GM12878 (cell line): ENCODE measurements at regions not wholly inside any gene's neighbourhood (a gene's known extent, or its start where the extent isn't known, plus 50 kb on each side); places are given as distances from the start of the nearest gene placed in this dataset.

Experiments used
- ASH2L ChIP-seq: fragments of 300-600, 200-600 bp; sonication (generic); IDR thresholded peaks from 2 replicates; pipeline ENCODE4 v1.6.1; 2017; ENCODE audit warnings: low read depth, mild to moderate bottlenecking, borderline replicate concordance
- CTCF ChIP-seq, 3 experiments: IDR thresholded peaks in 2 of 3; conservative IDR thresholded peaks in 1 of 3; 2 replicates each; pipeline ENCODE4 v1.5.1; 2011; ENCODE audit warnings: low read depth in 3 of 3, low read length in 3 of 3, mild to moderate bottlenecking in 3 of 3, control low read depth in 2 of 3, moderate library complexity in 2 of 3, inconsistent platforms in 1 of 3, mixed read lengths in 1 of 3; ENCODE audit not compliant: control insufficient read depth in 2 of 3, insufficient read depth in 1 of 3; ENCODE audit errors: extremely low read depth in 1 of 3
- GABPA ChIP-seq: IDR thresholded peaks from 2 replicates; pipeline ENCODE4 v1.6.1; 2014; ENCODE audit warnings: antibody characterized with exemption, low read depth, mild to moderate bottlenecking, inconsistent platforms
- NFIC ChIP-seq: IDR thresholded peaks from 2 replicates; pipeline ENCODE4 v1.6.1; 2012; ENCODE audit warnings: low read depth, mild to moderate bottlenecking, inconsistent platforms, low read length, moderate library complexity
- POLR2A ChIP-seq: IDR thresholded peaks from 2 replicates; pipeline ENCODE4 v1.6.1; 2011; ENCODE audit warnings: low read depth, mild to moderate bottlenecking, low read length
- POLR2AphosphoS5 ChIP-seq: IDR thresholded peaks from 2 replicates; pipeline ENCODE4 v1.6.1; 2011; ENCODE audit warnings: mild to moderate bottlenecking, low read length, inconsistent platforms
- SIN3A ChIP-seq: IDR thresholded peaks from 2 replicates; pipeline ENCODE4 v1.6.1; 2012; ENCODE audit warnings: low read depth, low read length, improper control_type of control experiment
- SIX5 ChIP-seq: IDR thresholded peaks from 2 replicates; pipeline ENCODE4 v1.6.1; 2011; ENCODE audit warnings: mild to moderate bottlenecking, low read depth, low read length, moderate library complexity; ENCODE audit not compliant: severe bottlenecking
- ZNF274 ChIP-seq: IDR thresholded peaks from one replicate; pipeline ENCODE4 v1.8.0; 2011; ENCODE audit not compliant: insufficient read length, insufficient read depth

DNA sequence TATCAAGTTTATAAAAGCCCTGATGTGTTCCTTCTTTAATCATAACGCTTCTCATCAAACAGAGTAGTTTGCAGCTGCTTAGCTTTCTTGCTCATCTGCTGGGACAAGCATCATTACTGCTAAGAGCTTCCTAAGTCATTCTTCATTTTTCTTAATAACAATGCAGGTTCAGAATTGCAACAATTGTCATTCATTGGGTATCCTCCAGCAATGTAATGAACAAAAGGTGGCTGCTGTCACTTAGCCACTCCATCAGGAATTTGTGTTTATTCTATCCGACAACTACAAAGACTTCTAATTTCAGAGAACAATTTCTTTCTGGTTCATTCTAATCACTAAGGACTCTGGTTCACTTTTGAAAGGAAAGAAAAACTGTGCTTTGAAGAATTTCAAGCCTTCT lies 836.7 kb upstream of the CDH10 start:
- TF ChIP-seq SIX5 = no peak
- TF ChIP-seq SIN3A = no peak
- no peak for TF ChIP-seq CTCF (IDR thresholded peaks at IDR 0.05 in 2 of 3, conservative IDR thresholded peaks at IDR 0.05 in 1 of 3; ENCODE audit: control insufficient read depth in 2 of 3, extremely low read depth in 1 of 3, insufficient read depth in 1 of 3, low read depth in 3 of 3, low read length in 3 of 3)
- TF ChIP-seq POLR2A = no peak
- no peak for TF ChIP-seq POLR2AphosphoS5
- no peak for TF ChIP-seq NFIC
- no peak for TF ChIP-seq GABPA
- no peak for TF ChIP-seq ZNF274
- TF ChIP-seq ASH2L = no peak
